Embryonic facial prominence (tissue), 1 donor: ENCODE measurements at regions not wholly inside any gene's neighbourhood (a gene's known extent, or its start where the extent isn't known, plus 50 kb on each side); places are given as distances from the start of the nearest gene placed in this dataset.

Source experiments
- DNase-seq: peaks from one replicate; pipeline ENCODE4 v3.0.0-alpha.2; 2016; ENCODE audit errors: extremely low spot score

GRCh38 chr15:100812802-100813201, 66.8 kb upstream of the ALDH1A3 start:
- no peak for DNase-seq

DNA sequence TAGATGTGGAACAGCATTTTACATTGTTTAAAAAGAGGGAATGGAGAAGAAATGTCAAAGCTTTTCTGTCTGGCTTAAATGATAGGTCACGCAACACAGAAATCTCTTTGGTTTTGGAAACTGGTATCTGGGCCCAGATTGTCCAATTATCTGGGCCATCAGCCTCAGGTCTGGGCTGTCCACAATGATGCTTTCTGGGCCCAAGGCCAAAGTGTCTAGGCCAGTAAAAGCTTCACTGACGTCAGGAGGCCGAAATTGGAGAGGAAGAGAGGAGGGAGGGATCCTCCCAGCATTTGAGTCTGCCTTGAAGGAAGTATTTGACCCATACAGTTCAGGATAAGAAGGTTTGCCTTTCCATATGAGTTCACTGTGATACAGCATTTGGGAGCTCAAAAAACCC, 60.7 kb upstream of the ALDH1A3 start:
- no peak for DNase-seq

DNA sequence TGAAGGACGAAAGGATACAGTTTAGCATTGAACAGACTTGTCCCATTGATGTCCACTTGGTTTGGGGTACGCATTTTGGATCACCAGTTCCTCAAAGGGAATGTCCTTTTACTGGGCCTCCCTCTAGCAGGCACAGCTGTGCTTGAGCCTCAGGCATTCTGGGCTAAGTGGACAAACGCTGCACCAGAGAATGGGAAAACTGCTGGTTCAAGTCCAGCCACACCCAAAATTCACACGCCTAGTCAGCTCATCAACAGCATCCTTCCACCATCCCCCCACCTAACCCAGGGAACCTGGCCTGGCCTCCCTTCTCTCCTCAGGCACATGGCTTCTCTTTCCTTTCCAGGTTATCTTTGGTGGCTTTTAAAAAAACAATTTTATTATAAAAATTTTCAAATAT, 59.1 kb upstream of the ALDH1A3 start:
- no peak for DNase-seq

GRCh38 chr15:100821327-100821726, 58.3 kb upstream of the ALDH1A3 start:
- DNase-seq, result no peak

DNA sequence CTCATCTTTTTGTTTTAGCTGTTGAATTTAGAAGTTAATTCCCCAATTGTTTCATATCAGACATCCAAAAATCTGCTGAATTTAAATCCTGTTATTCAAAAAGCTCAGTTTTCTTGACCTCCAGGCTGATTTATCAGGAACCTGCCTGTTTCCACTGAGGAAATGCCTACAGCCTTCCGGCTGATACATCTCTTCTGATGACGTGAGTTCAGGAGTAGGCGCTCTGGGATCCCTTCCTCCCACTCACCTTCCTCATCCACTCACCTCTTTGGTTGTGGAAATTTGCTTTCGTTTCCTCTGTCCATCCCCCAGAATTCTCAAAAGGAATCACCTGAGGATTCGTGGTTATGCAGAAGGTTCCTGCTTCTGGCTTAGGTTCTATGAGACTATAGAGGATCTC, 55.4 kb upstream of the ALDH1A3 start:
- DNase-seq, result no peak

DNA sequence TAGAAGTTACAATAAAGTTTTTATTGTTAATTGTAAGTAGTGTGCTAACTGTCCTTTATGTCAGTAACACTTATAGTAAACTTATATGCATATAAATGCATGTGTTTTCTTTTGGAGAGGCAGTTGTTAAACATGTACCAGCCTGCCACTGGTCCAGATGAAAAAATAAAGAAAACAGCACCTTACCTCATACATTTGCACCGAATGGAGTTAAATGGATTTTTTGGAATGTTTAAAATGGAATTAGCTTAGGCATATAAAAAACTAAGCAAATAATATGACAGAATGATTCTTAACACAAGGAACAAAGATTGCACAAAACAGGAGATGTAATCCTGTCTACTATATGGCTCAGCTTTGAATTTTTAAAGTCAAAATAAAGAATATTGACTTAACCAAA, 50.2 kb upstream of the ALDH1A3 start:
- DNase-seq, result no peak
